Psoas muscle (tissue), 7 donors: ENCODE measurements at regions not wholly inside any gene's neighbourhood (a gene's known extent, or its start where the extent isn't known, plus 50 kb on each side); places are given as distances from the start of the nearest gene placed in this dataset.
A peak's percentile ranks its signal among the peaks of the same experiment; 100 is the strongest.
"Not testable (repeated sequence)": the region's sequence is repeated elsewhere in the genome, so short reads cannot be mapped to it uniquely, and the experiment has no call there.

Experiments used
- ATAC-seq, 4 donors: fragments of 200-7000 bp; cut with Tn5 transposase; one replicate each; pipeline ENCODE4 v1.9.1; 2020; ENCODE audit warnings: moderate library complexity in 3 of 4, mild to moderate bottlenecking in 2 of 4
- DNase-seq, 2 donors: peaks; one replicate each; pipeline ENCODE4 v3.0.0-alpha.2; 2020
- H3K27ac ChIP-seq: fragments of 200-600 bp; one replicate; pipeline ENCODE4 v1.8.0; 2022
- H3K27me3 ChIP-seq, 3 donors: fragments of 200-600 bp in 1 of 3; one replicate each; pipeline versions ENCODE4 v1.6.1 to v1.8.0; 2013 to 2022; ENCODE audit warnings: low read length in 2 of 3, mild to moderate bottlenecking in 2 of 3, moderate library complexity in 1 of 3; ENCODE audit not compliant: insufficient read depth in 3 of 3
- H3K36me3 ChIP-seq, 2 donors: fragments of 200-600 bp in 1 of 2; one replicate each; pipeline versions ENCODE4 v1.6.1 to v1.8.0; 2013 to 2022; ENCODE audit warnings: low read depth in 1 of 2, mild to moderate bottlenecking in 1 of 2, moderate library complexity in 1 of 2; ENCODE audit not compliant: insufficient read depth in 1 of 2
- H3K4me1 ChIP-seq: fragments of 200-600 bp; one replicate; pipeline ENCODE4 v1.8.0; 2022
- H3K4me3 ChIP-seq: fragments of 200-600 bp; one replicate; pipeline ENCODE4 v1.8.0; 2022; ENCODE audit warnings: mild to moderate bottlenecking
- H3K9me3 ChIP-seq: fragments of 200-600 bp; one replicate; pipeline ENCODE4 v1.8.0; 2022
- WGBS, 3 donors: extraction: QIAGEN DNeasy Blood & Tissue Kit; methylation state at CpG; one replicate each; pipeline versions ENCODE4 v1.1.6 to v1.1.7; 2013; 5-methylcytosine and 5-hydroxymethylcytosine counted together
- intact Hi-C, 2 donors: fragments of 100-400 bp; cut with DNase I; formaldehyde crosslinking; loops; one replicate each; pipeline versions ENCODE4 v1.11.0 to v1.14.2; 2022
- donor health status: healthy with polysubstance abuse.
- donor health status: DM: no; HTN: no; CAD: no; lungs with moderate emphysema.
- donor health status: Bipolar disorder and iron deficiency.
- donor health status: healthy.
- donor health status: DM: yes; HTN: yes; CAD: no.
- donor health status: DM: no; HTN: no; CAD: no.
- donor health status: DM: yes; HTN: yes; CAD: no.

- H3K9me3 ChIP-seq, H3K27me3 ChIP-seq, H3K27ac ChIP-seq, H3K36me3 ChIP-seq, H3K4me3 ChIP-seq, intact Hi-C loops, H3K4me1 ChIP-seq, ATAC-seq: not testable (repeated sequence)
- DNase-seq: peak in 1 of 2 donors; percentile 22
- 95 to 98% (median 97%) methylated on average over 9 to 10 of the region's 10 CpGs for WGBS, 3 donors
Measured at GRCh38 chr16:21533474-21533873, 65.9 kb upstream of the METTL9 start.

GRCh38 chr16:21534561-21534960, 64.8 kb upstream of the METTL9 start:
- H3K4me1 ChIP-seq: peaks cover 10% of the 10 kb centered on the region
- H3K4me3 ChIP-seq, H3K27me3 ChIP-seq, H3K9me3 ChIP-seq, H3K27ac ChIP-seq, H3K36me3 ChIP-seq, ATAC-seq, intact Hi-C loops: not testable (repeated sequence)
- DNase-seq: peak in 1 of 2 donors; percentile 36
- WGBS, 3 donors: 89 to 92% (median 90%) methylated on average over 6 to 7 of the region's 7 CpGs

- DNase-seq, H3K36me3 ChIP-seq, ATAC-seq, H3K4me3 ChIP-seq, intact Hi-C loops, H3K27ac ChIP-seq, H3K9me3 ChIP-seq, H3K27me3 ChIP-seq: not testable (repeated sequence)
- WGBS, 3 donors: 84 to 90% (median 85%) methylated on average over 5 of the region's 7 CpGs
- H3K4me1 ChIP-seq: peaks cover 12% of the 10 kb centered on the region
Measured at GRCh38 chr16:21535201-21535600, 64.2 kb upstream of the METTL9 start.

- WGBS, 3 donors: 92 to 94% (median 92%) methylated on average over 10 to 11 of the region's 16 CpGs
- H3K36me3 ChIP-seq, DNase-seq, H3K27ac ChIP-seq, H3K4me3 ChIP-seq, ATAC-seq, H3K27me3 ChIP-seq, H3K9me3 ChIP-seq, intact Hi-C loops: not testable (repeated sequence)
- H3K4me1 ChIP-seq: peaks cover 12% of the 10 kb centered on the region
Measured at GRCh38 chr16:21536740-21537139, 62.6 kb upstream of the METTL9 start.

- WGBS, 3 donors: 95 to 98% (median 96%) methylated on average over 7 of the region's 8 CpGs
- H3K4me1 ChIP-seq: peaks cover 12% of the 10 kb centered on the region
- ATAC-seq, H3K27ac ChIP-seq, H3K4me3 ChIP-seq, intact Hi-C loops, H3K36me3 ChIP-seq, DNase-seq, H3K9me3 ChIP-seq, H3K27me3 ChIP-seq: not testable (repeated sequence)
Measured at GRCh38 chr16:21537598-21537997, 61.8 kb upstream of the METTL9 start.

- H3K27ac ChIP-seq: peak overlapping the region; percentile 76
- WGBS, 3 donors: 55 to 62% (median 57%) methylated on average over 9 of the region's 9 CpGs
- peaks cover 12% of the 10 kb centered on the region for H3K4me1 ChIP-seq
- intact Hi-C loops, H3K36me3 ChIP-seq, H3K27me3 ChIP-seq, H3K9me3 ChIP-seq, H3K4me3 ChIP-seq: not testable (repeated sequence)
- peak; percentile 65 to 84 for DNase-seq
- peak; percentile 92 to 99 (median 95) for ATAC-seq
Measured at GRCh38 chr16:21539107-21539618, 60.2 kb upstream of the METTL9 start.

GRCh38 chr16:21540770-21541433, 58.5 kb upstream of the METTL9 start:
- peaks cover 12% of the 10 kb centered on the region for H3K4me1 ChIP-seq
- H3K27ac ChIP-seq, DNase-seq, intact Hi-C loops, H3K27me3 ChIP-seq, ATAC-seq, H3K4me3 ChIP-seq, H3K9me3 ChIP-seq, H3K36me3 ChIP-seq: not testable (repeated sequence)
- 75 to 84% (median 77%) methylated on average over 19 of the region's 21 CpGs for WGBS, 3 donors

- H3K27ac ChIP-seq, H3K27me3 ChIP-seq, H3K9me3 ChIP-seq, H3K4me3 ChIP-seq, intact Hi-C loops, ATAC-seq, H3K36me3 ChIP-seq, DNase-seq: not testable (repeated sequence)
- H3K4me1 ChIP-seq: peaks cover 12% of the 10 kb centered on the region
- WGBS, 3 donors: 56 to 72% (median 71%) methylated on average over 9 of the region's 10 CpGs
Measured at GRCh38 chr16:21541611-21542051, 57.7 kb upstream of the METTL9 start.

- WGBS, 3 donors: 90 to 92% (median 90%) methylated on average over 8 to 10 of the region's 15 CpGs
- not testable (repeated sequence) for ATAC-seq
Measured at GRCh38 chr16:21542075-21542474, 57.3 kb upstream of the METTL9 start.

GRCh38 chr16:21542491-21543124, 56.8 kb upstream of the METTL9 start:
- ATAC-seq, H3K4me3 ChIP-seq, intact Hi-C loops, H3K27ac ChIP-seq, H3K36me3 ChIP-seq, DNase-seq, H3K27me3 ChIP-seq, H3K9me3 ChIP-seq: not testable (repeated sequence)
- 80 to 87% (median 81%) methylated on average over 5 to 9 of the region's 15 CpGs for WGBS, 3 donors
- H3K4me1 ChIP-seq: peaks cover 12% of the 10 kb centered on the region

More at GRCh38 chr16:21542075-21542474, 57.3 kb upstream of the METTL9 start:
- H3K9me3 ChIP-seq, DNase-seq, H3K36me3 ChIP-seq, H3K4me3 ChIP-seq, H3K27me3 ChIP-seq, H3K27ac ChIP-seq, intact Hi-C loops: not testable (repeated sequence)
- peaks cover 12% of the 10 kb centered on the region for H3K4me1 ChIP-seq

- intact Hi-C loops, H3K9me3 ChIP-seq, H3K27me3 ChIP-seq, H3K36me3 ChIP-seq, DNase-seq, H3K4me3 ChIP-seq, H3K27ac ChIP-seq, ATAC-seq: not testable (repeated sequence)
- peaks cover 11% of the 10 kb centered on the region for H3K4me1 ChIP-seq
- WGBS, 3 donors: 45 to 64% (median 51%) methylated on average over 11 to 12 of the region's 12 CpGs
Measured at GRCh38 chr16:21543151-21543836, 56.1 kb upstream of the METTL9 start.
